ENCODE measurements at regions not wholly inside any gene's neighbourhood (a gene's known extent, or its start where the extent isn't known, plus 50 kb on each side); places are given as distances from the start of the nearest gene placed in this dataset.

GRCh38 chr10:131697476-131698128, 203.2 kb upstream of the PPP2R2D start:
- no peak overlapping the region for H3K9ac ChIP-seq (ENCODE audit: low read length)
- no peaks in the 10 kb centered on the region for H3K27me3 ChIP-seq (replicated peaks; ENCODE audit: insufficient read depth, low read length)
- no peaks in the 10 kb centered on the region for H3F3A ChIP-seq (ENCODE audit: insufficient read depth, low read length)
- H3K27ac ChIP-seq (ENCODE audit: low read length): no peak overlapping the region
- H2AFZ ChIP-seq (ENCODE audit: low read length): no peak overlapping the region
- H3K79me2 ChIP-seq (ENCODE audit: low read length): no peaks in the 10 kb centered on the region
- no peaks in the 10 kb centered on the region for H3K36me3 ChIP-seq (replicated peaks; ENCODE audit: insufficient read depth, low read length)
- DNase-seq: no peak
- no peak overlapping the region for H3K4me3 ChIP-seq (ENCODE audit: low read length)
- no peaks in the 10 kb centered on the region for H3K9me2 ChIP-seq (replicated peaks; ENCODE audit: insufficient read depth, low read length)
- H3K4me1 ChIP-seq (ENCODE audit: low read length): no peaks in the 10 kb centered on the region
- no peak overlapping the region for H3K4me2 ChIP-seq (ENCODE audit: low read depth, low read length)
- H3K9me3 ChIP-seq (replicated peaks; ENCODE audit: insufficient read depth, low read length): no peaks in the 10 kb centered on the region
- TF ChIP-seq CTCF (IDR thresholded peaks at IDR 0.05; ENCODE audit: low read length): no peak
- TF ChIP-seq EZH2 (optimal IDR thresholded peaks at IDR 0.05; ENCODE audit: low read depth, low read length): no peak
- no peak for TF ChIP-seq EZH2phosphoT487 (IDR thresholded peaks at IDR 0.05; ENCODE audit: low read length)
- no peaks in the 10 kb centered on the region for H4K20me1 ChIP-seq (ENCODE audit: insufficient read depth, low read length)

GRCh38 chr10:131698232-131698631, 202.6 kb upstream of the PPP2R2D start:
- Histone ChIP-seq H3K27me3 (replicated peaks; ENCODE audit: insufficient read depth, low read length) (no peaks in the 10 kb centered on the region), H3K36me3 (replicated peaks; ENCODE audit: insufficient read depth, low read length) (no peaks in the 10 kb centered on the region), H2AFZ (ENCODE audit: low read length) (no peak overlapping the region), H3K9me3 (replicated peaks; ENCODE audit: insufficient read depth, low read length) (no peaks in the 10 kb centered on the region), H3K4me2 (ENCODE audit: low read depth, low read length) (no peak overlapping the region), H3K4me1 (ENCODE audit: low read length) (no peaks in the 10 kb centered on the region), H3K4me3 (ENCODE audit: low read length) (no peak overlapping the region), H3K9me2 (replicated peaks; ENCODE audit: insufficient read depth, low read length) (no peaks in the 10 kb centered on the region), H4K20me1 (ENCODE audit: insufficient read depth, low read length) (no peaks in the 10 kb centered on the region), H3F3A (ENCODE audit: insufficient read depth, low read length) (no peaks in the 10 kb centered on the region), H3K9ac (ENCODE audit: low read length) (no peak overlapping the region), H3K79me2 (ENCODE audit: low read length) (no peaks in the 10 kb centered on the region), H3K27ac (ENCODE audit: low read length) (no peak overlapping the region)
- no peak for DNase-seq
- TF ChIP-seq EZH2phosphoT487 (IDR thresholded peaks at IDR 0.05; ENCODE audit: low read length) (no peak), EZH2 (optimal IDR thresholded peaks at IDR 0.05; ENCODE audit: low read depth, low read length) (no peak), CTCF (IDR thresholded peaks at IDR 0.05; ENCODE audit: low read length) (no peak)

DNA sequence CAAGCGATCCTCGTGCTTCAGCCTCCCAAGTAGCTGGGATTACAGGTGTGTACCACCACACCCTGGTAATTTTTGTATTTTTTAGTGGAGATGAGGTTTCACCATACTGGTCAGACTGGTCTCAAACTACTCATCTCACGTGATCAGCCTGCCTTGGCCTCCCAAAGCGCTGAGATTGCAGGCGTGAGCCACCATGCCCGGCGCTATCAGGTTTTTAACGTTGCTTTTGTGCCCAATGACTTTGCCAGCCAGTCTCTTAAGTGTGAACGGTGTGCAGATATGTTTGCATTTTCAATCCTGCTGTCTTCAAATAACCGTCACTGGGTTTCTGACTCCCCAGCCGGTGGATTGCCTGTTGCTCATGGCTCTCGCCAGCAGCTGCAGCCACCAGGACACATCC, 201.8 kb upstream of the PPP2R2D start:
- H3K36me3 ChIP-seq (replicated peaks; ENCODE audit: insufficient read depth, low read length): no peaks in the 10 kb centered on the region
- no peak overlapping the region for H3K27ac ChIP-seq (ENCODE audit: low read length)
- H3K9ac ChIP-seq (ENCODE audit: low read length): no peak overlapping the region
- no peaks in the 10 kb centered on the region for H3K79me2 ChIP-seq (ENCODE audit: low read length)
- no peak for DNase-seq
- no peaks in the 10 kb centered on the region for H3K4me1 ChIP-seq (ENCODE audit: low read length)
- H3K27me3 ChIP-seq (replicated peaks; ENCODE audit: insufficient read depth, low read length): no peaks in the 10 kb centered on the region
- no peak overlapping the region for H2AFZ ChIP-seq (ENCODE audit: low read length)
- H3K9me3 ChIP-seq (replicated peaks; ENCODE audit: insufficient read depth, low read length): no peaks in the 10 kb centered on the region
- TF ChIP-seq EZH2phosphoT487 (IDR thresholded peaks at IDR 0.05; ENCODE audit: low read length) (no peak), CTCF (IDR thresholded peaks at IDR 0.05; ENCODE audit: low read length) (no peak), EZH2 (optimal IDR thresholded peaks at IDR 0.05; ENCODE audit: low read depth, low read length) (no peak)
- H3K4me3 ChIP-seq (ENCODE audit: low read length): no peak overlapping the region
- H4K20me1 ChIP-seq (ENCODE audit: insufficient read depth, low read length): no peaks in the 10 kb centered on the region
- H3K4me2 ChIP-seq (ENCODE audit: low read depth, low read length): no peak overlapping the region
- no peaks in the 10 kb centered on the region for H3K9me2 ChIP-seq (replicated peaks; ENCODE audit: insufficient read depth, low read length)
- H3F3A ChIP-seq (ENCODE audit: insufficient read depth, low read length): no peaks in the 10 kb centered on the region

All from MM.1S (cell line).